ENCODE measurements at regions not wholly inside any gene's neighbourhood (a gene's known extent, or its start where the extent isn't known, plus 50 kb on each side); places are given as distances from the start of the nearest gene placed in this dataset.

GRCh38 chr13:63198071-63198470 lies 1782.4 kb upstream of the PCDH20 start:
- no peak for DNase-seq (ENCODE audit: low spot score)

GRCh38 chr13:63195726-63196125 lies 1780.1 kb upstream of the PCDH20 start:
- no peak for DNase-seq (ENCODE audit: low spot score)

GRCh38 chr13:63190742-63191141 lies 1775.1 kb upstream of the PCDH20 start:
- no peak for DNase-seq (ENCODE audit: low spot score)

GRCh38 chr13:63190219-63190618 lies 1774.6 kb upstream of the PCDH20 start:
- no peak for DNase-seq (ENCODE audit: low spot score)

- DNase-seq (ENCODE audit: low spot score) = no peak
Observed at GRCh38 chr13:63189712-63190111, 1774.1 kb upstream of the PCDH20 start.

GRCh38 chr13:63184693-63185092 lies 1769.0 kb upstream of the PCDH20 start:
- DNase-seq (ENCODE audit: low spot score) = peak; percentile 45

- no peak for DNase-seq (ENCODE audit: low spot score)
Observed at GRCh38 chr13:63175536-63175935, 1759.9 kb upstream of the PCDH20 start.

GRCh38 chr13:63167699-63168337 lies 1752.2 kb upstream of the PCDH20 start:
- no peak for DNase-seq (ENCODE audit: low spot score)

- no peak for DNase-seq (ENCODE audit: low spot score)
Observed at GRCh38 chr13:63166345-63166744, 1750.7 kb upstream of the PCDH20 start.

GRCh38 chr13:63163903-63164302 lies 1748.3 kb upstream of the PCDH20 start:
- no peak for DNase-seq (ENCODE audit: low spot score)

GRCh38 chr13:63161219-63161618 lies 1745.6 kb upstream of the PCDH20 start:
- DNase-seq (ENCODE audit: low spot score) = no peak

GRCh38 chr13:63156816-63157215 lies 1741.2 kb upstream of the PCDH20 start:
- no peak for DNase-seq (ENCODE audit: low spot score)

- DNase-seq (ENCODE audit: low spot score) = no peak
Observed at GRCh38 chr13:63149375-63149774, 1733.7 kb upstream of the PCDH20 start.

GRCh38 chr13:63139277-63139676 lies 1723.6 kb upstream of the PCDH20 start:
- DNase-seq (ENCODE audit: low spot score) = no peak

GRCh38 chr13:63129995-63130394 lies 1714.3 kb upstream of the PCDH20 start:
- no peak for DNase-seq (ENCODE audit: low spot score)

- DNase-seq (ENCODE audit: low spot score) = peak; percentile 22
Observed at GRCh38 chr13:63128716-63129115, 1713.1 kb upstream of the PCDH20 start.

GRCh38 chr13:63124863-63125262 lies 1709.2 kb upstream of the PCDH20 start:
- DNase-seq (ENCODE audit: low spot score) = no peak

GRCh38 chr13:63120883-63121282 lies 1705.2 kb upstream of the PCDH20 start:
- no peak for DNase-seq (ENCODE audit: low spot score)

GRCh38 chr13:63117710-63118109 lies 1702.1 kb upstream of the PCDH20 start:
- DNase-seq (ENCODE audit: low spot score) = no peak

- DNase-seq (ENCODE audit: low spot score) = no peak
Observed at GRCh38 chr13:63112799-63113395, 1697.2 kb upstream of the PCDH20 start.

- DNase-seq (ENCODE audit: low spot score) = peak; percentile 18
Observed at GRCh38 chr13:63110466-63110865, 1694.8 kb upstream of the PCDH20 start.

GRCh38 chr13:63107179-63107943 lies 1691.7 kb upstream of the PCDH20 start:
- no peak for DNase-seq (ENCODE audit: low spot score)

- no peak for DNase-seq (ENCODE audit: low spot score)
Observed at GRCh38 chr13:63094717-63095116, 1679.1 kb upstream of the PCDH20 start.

Data from COLO829 (cell line).